Neural cell (in vitro differentiated cells): ENCODE measurements at regions not wholly inside any gene's neighbourhood (a gene's known extent, or its start where the extent isn't known, plus 50 kb on each side); places are given as distances from the start of the nearest gene placed in this dataset.
"Not testable (repeated sequence)": the region's sequence is repeated elsewhere in the genome, so short reads cannot be mapped to it uniquely, and the experiment has no call there.

Experiments
- EP300 ChIP-seq: fragments of 450-650 bp; conservative IDR thresholded peaks from 2 replicates; pipeline ENCODE4 v1.6.1; 2014; ENCODE audit warnings: antibody characterized with exemption, mild to moderate bottlenecking, moderate library complexity; ENCODE audit not compliant: poor library complexity, severe bottlenecking
- EZH2 ChIP-seq: fragments of 200-600, 300-800 bp; shearing (Covaris generic), sonication (generic); IDR thresholded peaks from 2 replicates; pipeline ENCODE4 v1.6.1; 2014; ENCODE audit warnings: antibody characterized with exemption, low read length, borderline replicate concordance, mild to moderate bottlenecking; ENCODE audit not compliant: insufficient read depth, poor library complexity, severe bottlenecking
- MXI1 ChIP-seq: fragments of 450-650 bp; conservative IDR thresholded peaks from 2 replicates; pipeline ENCODE4 v1.6.1; 2014; ENCODE audit warnings: antibody characterized with exemption, mild to moderate bottlenecking; ENCODE audit not compliant: poor library complexity, severe bottlenecking
- RAD21 ChIP-seq: fragments of 450-650 bp; conservative IDR thresholded peaks from 2 replicates; pipeline ENCODE4 v1.6.1; 2014; ENCODE audit warnings: antibody characterized with exemption, mild to moderate bottlenecking, moderate library complexity
- SMC3 ChIP-seq: fragments of 450-650 bp; conservative IDR thresholded peaks from 2 replicates; pipeline ENCODE4 v1.6.1; 2014; ENCODE audit warnings: antibody characterized with exemption, mild to moderate bottlenecking, moderate library complexity; ENCODE audit not compliant: poor library complexity
- TF ChIP-seq, protein P1 (sequence below): fragments of 450-650 bp; IDR thresholded peaks from 2 replicates; pipeline ENCODE4 v1.5.1; 2014; ENCODE audit warnings: antibody characterized with exemption, mild to moderate bottlenecking, moderate library complexity; ENCODE audit not compliant: poor library complexity, severe bottlenecking
- TF ChIP-seq, protein P2 (sequence below): IDR thresholded peaks from 2 replicates; pipeline ENCODE4 v1.6.1; 2012; ENCODE audit warnings: borderline replicate concordance

DNA sequence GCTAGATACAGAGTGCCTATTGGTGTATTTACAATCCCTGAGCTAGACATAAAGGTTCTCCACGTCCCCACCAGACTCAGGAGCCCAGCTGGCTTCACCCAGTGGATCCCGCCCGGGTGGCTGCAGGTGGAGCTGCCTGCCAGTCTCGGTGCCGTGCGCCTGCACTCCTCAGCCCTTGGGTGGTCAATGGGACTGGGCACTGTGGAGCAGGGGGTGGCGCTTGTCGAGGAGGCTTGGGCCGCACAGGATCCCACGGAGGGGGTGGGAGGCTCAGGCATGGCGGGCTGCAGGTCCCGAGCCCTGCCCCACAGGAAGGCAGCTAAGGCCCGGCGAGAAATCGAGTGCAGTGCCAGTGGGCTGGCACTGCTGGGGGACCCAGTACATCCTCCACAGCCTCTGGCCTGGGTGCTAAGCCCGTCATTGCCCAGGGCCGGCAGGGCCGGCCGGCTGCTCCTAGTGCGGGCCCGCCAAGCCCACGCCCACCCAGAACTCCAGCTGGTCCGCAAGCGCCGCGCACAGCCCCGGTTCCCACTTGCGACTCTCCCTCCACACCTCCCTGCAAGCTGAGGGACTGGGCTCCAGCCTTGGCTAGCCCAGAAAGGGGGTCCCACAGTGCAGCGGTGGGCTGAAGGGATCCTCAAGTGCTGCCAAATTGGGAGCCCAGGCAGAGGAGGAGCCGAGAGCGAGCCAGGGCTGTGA is 554.6 kb upstream of the LUZP2 start:
- not testable (repeated sequence) for TF ChIP-seq EP300, MXI1, EZH2, RAD21, SMC3
- TF ChIP-seq, protein P1, sequence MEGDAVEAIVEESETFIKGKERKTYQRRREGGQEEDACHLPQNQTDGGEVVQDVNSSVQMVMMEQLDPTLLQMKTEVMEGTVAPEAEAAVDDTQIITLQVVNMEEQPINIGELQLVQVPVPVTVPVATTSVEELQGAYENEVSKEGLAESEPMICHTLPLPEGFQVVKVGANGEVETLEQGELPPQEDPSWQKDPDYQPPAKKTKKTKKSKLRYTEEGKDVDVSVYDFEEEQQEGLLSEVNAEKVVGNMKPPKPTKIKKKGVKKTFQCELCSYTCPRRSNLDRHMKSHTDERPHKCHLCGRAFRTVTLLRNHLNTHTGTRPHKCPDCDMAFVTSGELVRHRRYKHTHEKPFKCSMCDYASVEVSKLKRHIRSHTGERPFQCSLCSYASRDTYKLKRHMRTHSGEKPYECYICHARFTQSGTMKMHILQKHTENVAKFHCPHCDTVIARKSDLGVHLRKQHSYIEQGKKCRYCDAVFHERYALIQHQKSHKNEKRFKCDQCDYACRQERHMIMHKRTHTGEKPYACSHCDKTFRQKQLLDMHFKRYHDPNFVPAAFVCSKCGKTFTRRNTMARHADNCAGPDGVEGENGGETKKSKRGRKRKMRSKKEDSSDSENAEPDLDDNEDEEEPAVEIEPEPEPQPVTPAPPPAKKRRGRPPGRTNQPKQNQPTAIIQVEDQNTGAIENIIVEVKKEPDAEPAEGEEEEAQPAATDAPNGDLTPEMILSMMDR, result not testable (repeated sequence)
- TF ChIP-seq, protein P2, sequence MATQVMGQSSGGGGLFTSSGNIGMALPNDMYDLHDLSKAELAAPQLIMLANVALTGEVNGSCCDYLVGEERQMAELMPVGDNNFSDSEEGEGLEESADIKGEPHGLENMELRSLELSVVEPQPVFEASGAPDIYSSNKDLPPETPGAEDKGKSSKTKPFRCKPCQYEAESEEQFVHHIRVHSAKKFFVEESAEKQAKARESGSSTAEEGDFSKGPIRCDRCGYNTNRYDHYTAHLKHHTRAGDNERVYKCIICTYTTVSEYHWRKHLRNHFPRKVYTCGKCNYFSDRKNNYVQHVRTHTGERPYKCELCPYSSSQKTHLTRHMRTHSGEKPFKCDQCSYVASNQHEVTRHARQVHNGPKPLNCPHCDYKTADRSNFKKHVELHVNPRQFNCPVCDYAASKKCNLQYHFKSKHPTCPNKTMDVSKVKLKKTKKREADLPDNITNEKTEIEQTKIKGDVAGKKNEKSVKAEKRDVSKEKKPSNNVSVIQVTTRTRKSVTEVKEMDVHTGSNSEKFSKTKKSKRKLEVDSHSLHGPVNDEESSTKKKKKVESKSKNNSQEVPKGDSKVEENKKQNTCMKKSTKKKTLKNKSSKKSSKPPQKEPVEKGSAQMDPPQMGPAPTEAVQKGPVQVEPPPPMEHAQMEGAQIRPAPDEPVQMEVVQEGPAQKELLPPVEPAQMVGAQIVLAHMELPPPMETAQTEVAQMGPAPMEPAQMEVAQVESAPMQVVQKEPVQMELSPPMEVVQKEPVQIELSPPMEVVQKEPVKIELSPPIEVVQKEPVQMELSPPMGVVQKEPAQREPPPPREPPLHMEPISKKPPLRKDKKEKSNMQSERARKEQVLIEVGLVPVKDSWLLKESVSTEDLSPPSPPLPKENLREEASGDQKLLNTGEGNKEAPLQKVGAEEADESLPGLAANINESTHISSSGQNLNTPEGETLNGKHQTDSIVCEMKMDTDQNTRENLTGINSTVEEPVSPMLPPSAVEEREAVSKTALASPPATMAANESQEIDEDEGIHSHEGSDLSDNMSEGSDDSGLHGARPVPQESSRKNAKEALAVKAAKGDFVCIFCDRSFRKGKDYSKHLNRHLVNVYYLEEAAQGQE, result not testable (repeated sequence)
